CD4-positive, alpha-beta T cell (primary cell): ENCODE measurements at regions not wholly inside any gene's neighbourhood (a gene's known extent, or its start where the extent isn't known, plus 50 kb on each side); places are given as distances from the start of the nearest gene placed in this dataset.

Source experiments
- ATAC-seq: fragments of 200-7000 bp; cut with Tn5 transposase; one replicate; pipeline ENCODE4 v1.10.0; 2022; ENCODE audit warnings: mild to moderate bottlenecking; ENCODE audit not compliant: poor library complexity
- CTCF ChIA-PET: fragments of 350-600 bp; sonication (Branson Sonifier 250); formaldehyde crosslinking; loops from one replicate; lab custom pipeline; 2021; ENCODE audit warnings: antibody characterized with exemption, inconsistent platforms; lab: Charles Lee
- POLR2A ChIA-PET: fragments of 350-600 bp; sonication (Branson Sonifier 250); formaldehyde crosslinking; loops from one replicate; lab custom pipeline; 2021; ENCODE audit warnings: antibody characterized with exemption, inconsistent platforms; lab: Charles Lee
- DNase-seq, 14 experiments: peaks; one replicate each; pipeline ENCODE4 v3.0.0-alpha.2; 2013 to 2020; ENCODE audit warnings: mixed read lengths in 2 of 14
- H3K27ac ChIP-seq, 2 donors: one replicate each; pipeline versions ENCODE4 v1.5.1 to v1.7.0; 2013; ENCODE audit warnings: low read length in 2 of 2, low read depth in 1 of 2, mild to moderate bottlenecking in 1 of 2
- H3K27me3 ChIP-seq, 2 experiments: 1 replicate in 1 of 2; 2 replicates in 1 of 2; pipeline versions ENCODE4 v1.6.1 to v1.7.0; 2013; ENCODE audit warnings: low read length in 2 of 2, control low read depth in 1 of 2, mild to moderate bottlenecking in 1 of 2, moderate library complexity in 1 of 2; ENCODE audit not compliant: insufficient read depth in 2 of 2, control insufficient read depth in 1 of 2
- H3K36me3 ChIP-seq: one replicate; pipeline ENCODE4 v1.6.1; 2013; ENCODE audit warnings: low read length, control low read depth; ENCODE audit not compliant: insufficient read depth
- H3K4me1 ChIP-seq: one replicate; pipeline ENCODE4 v1.6.1; 2013; ENCODE audit warnings: low read length, control low read depth; ENCODE audit not compliant: insufficient read depth
- H3K4me3 ChIP-seq: one replicate; pipeline ENCODE4 v1.5.1; 2013; ENCODE audit warnings: mild to moderate bottlenecking, low read length, moderate library complexity
- H3K9me3 ChIP-seq, 2 experiments: 1 replicate in 1 of 2; 2 replicates in 1 of 2; pipeline versions ENCODE4 v1.6.1 to v1.7.0; 2013; ENCODE audit warnings: low read length in 2 of 2, mild to moderate bottlenecking in 2 of 2, control low read depth in 1 of 2, moderate library complexity in 1 of 2; ENCODE audit not compliant: control insufficient read depth in 1 of 2, insufficient read depth in 1 of 2
- H3K27ac Mint-ChIP-seq: one replicate; pipeline ENCODE4 v1.8.0; 2020; ENCODE audit warnings: mixed read lengths
- H3K27me3 Mint-ChIP-seq: one replicate; pipeline ENCODE4 v1.8.0; 2021; ENCODE audit warnings: mixed read lengths
- H3K36me3 Mint-ChIP-seq: one replicate; pipeline ENCODE4 v1.8.0; 2021; ENCODE audit warnings: low read depth, mixed read lengths
- H3K4me1 Mint-ChIP-seq: one replicate; pipeline ENCODE4 v1.8.0; 2021; ENCODE audit warnings: low read depth, mixed read lengths
- H3K4me3 Mint-ChIP-seq: one replicate; pipeline ENCODE4 v1.8.0; 2020; ENCODE audit warnings: mild to moderate bottlenecking, mixed read lengths
- H3K9me3 Mint-ChIP-seq: one replicate; pipeline ENCODE4 v1.8.0; 2020; ENCODE audit warnings: mixed read lengths
- CTCF ChIP-seq: fragments of 200-600 bp; IDR thresholded peaks from one replicate; pipeline ENCODE4 v1.8.0; 2022; ENCODE audit warnings: antibody characterized with exemption, mild to moderate bottlenecking
- intact Hi-C, 2 experiments: fragments of 100-400 bp; cut with DNase I in 1 of 2; cut with micrococcal nuclease in 1 of 2; formaldehyde crosslinking; loops; one replicate each; pipeline versions ENCODE4 v1.15.1 to v1.9.0; 2023 to 2025; cut with DNase I, micrococcal nuclease

GRCh38 chr1:219090607-219091006, 83.1 kb upstream of the LYPLAL1 start:
- Histone ChIP-seq H3K36me3 (no peaks in the 10 kb centered on the region), H3K9me3 (no peaks in the 10 kb centered on the region), H3K4me1 (no peaks in the 10 kb centered on the region), H3K27me3 (peaks cover 0 to 5% of the 10 kb centered on the region in 2 experiments), H3K27ac (no peak overlapping the region), H3K4me3 (no peak overlapping the region)
- Mint-ChIP-seq H3K4me3 (no peak overlapping the region), H3K4me1 (no peaks in the 10 kb centered on the region), H3K27ac (no peak overlapping the region), H3K9me3 (peaks cover 9% of the 10 kb centered on the region), H3K27me3 (no peaks in the 10 kb centered on the region), H3K36me3 (no peaks in the 10 kb centered on the region)
- intact Hi-C loops, result no loop called here
- DNase-seq (peak in 3 of 14 experiments; percentile 2 to 11 (median 5)), ATAC-seq (no peak)
- POLR2A ChIA-PET, result no interaction called here
- TF ChIP-seq CTCF, result no peak
- CTCF ChIA-PET, result no interaction called here

- Histone ChIP-seq H3K27ac (no peak overlapping the region), H3K4me1 (no peaks in the 10 kb centered on the region), H3K9me3 (no peaks in the 10 kb centered on the region), H3K27me3 (peaks cover 0 to 5% of the 10 kb centered on the region in 2 experiments), H3K4me3 (no peak overlapping the region), H3K36me3 (no peaks in the 10 kb centered on the region)
- Mint-ChIP-seq H3K9me3 (peaks cover 9% of the 10 kb centered on the region), H3K36me3 (no peaks in the 10 kb centered on the region), H3K27me3 (no peaks in the 10 kb centered on the region), H3K27ac (no peak overlapping the region), H3K4me1 (no peaks in the 10 kb centered on the region), H3K4me3 (no peak overlapping the region)
- ATAC-seq, result no peak
- DNase-seq, result no peak
- TF ChIP-seq CTCF, result no peak
- ChIA-PET CTCF (no interaction called here), POLR2A (no interaction called here)
- intact Hi-C loops, result no loop called here
Observed at GRCh38 chr1:219092206-219092605, 81.5 kb upstream of the LYPLAL1 start.

- Mint-ChIP-seq H3K9me3 (no peaks in the 10 kb centered on the region), H3K27me3 (no peaks in the 10 kb centered on the region), H3K4me1 (no peaks in the 10 kb centered on the region), H3K36me3 (no peaks in the 10 kb centered on the region), H3K27ac (no peak overlapping the region), H3K4me3 (no peak overlapping the region)
- ATAC-seq (no peak), DNase-seq (no peak)
- intact Hi-C loops, result no loop called here
- H3K9me3 ChIP-seq, result no peaks in the 10 kb centered on the region
- H3K27ac ChIP-seq, result no peak overlapping the region
- no peaks in the 10 kb centered on the region for H3K4me1 ChIP-seq
- H3K27me3 ChIP-seq, result no peaks in the 10 kb centered on the region
- ChIA-PET POLR2A (no interaction called here), CTCF (no interaction called here)
- no peaks in the 10 kb centered on the region for H3K36me3 ChIP-seq
- H3K4me3 ChIP-seq, result no peak overlapping the region
- TF ChIP-seq CTCF, result no peak
Observed at GRCh38 chr1:219099307-219099706, 74.4 kb upstream of the LYPLAL1 start.
